ENCODE measurements at regions not wholly inside any gene's neighbourhood (a gene's known extent, or its start where the extent isn't known, plus 50 kb on each side); places are given as distances from the start of the nearest gene placed in this dataset.

GRCh38 chr5:4212981-4213819 lies 617.6 kb downstream of the IRX1 start:
- Histone ChIP-seq H3K4me2 (peak overlapping the region; percentile 68), H3F3A (replicated peaks; ENCODE audit: low read depth) (peaks cover 8% of the 10 kb centered on the region; the same call in 1 of the 2 replicates), H4K20me1 (replicated peaks; ENCODE audit: insufficient read depth) (no peaks in the 10 kb centered on the region), H3K27me3 (ENCODE audit: insufficient read depth) (peaks cover 19% of the 10 kb centered on the region), H3K4me1 (ENCODE audit: insufficient read depth) (peaks cover 11% of the 10 kb centered on the region), H3K79me2 (replicated peaks; ENCODE audit: insufficient read depth) (no peaks in the 10 kb centered on the region), H3K27ac (ENCODE audit: low read depth) (no peak overlapping the region), H3K4me3 (peak overlapping the region; percentile 15; the same call in 1 of the 2 replicates), H2AFZ (no peak overlapping the region), H3K9me2 (ENCODE audit: insufficient read depth) (peaks cover 18% of the 10 kb centered on the region), H3K36me3 (ENCODE audit: insufficient read depth) (no peaks in the 10 kb centered on the region)
- H3K36me3 Mint-ChIP-seq (ENCODE audit: low read depth): no peaks in the 10 kb centered on the region
- peak; percentile 87 for ATAC-seq
- peaks cover 22% of the 10 kb centered on the region for H3K4me1 Mint-ChIP-seq
- H3K9me3 Mint-ChIP-seq: peaks cover 5% of the 10 kb centered on the region; the same call in 2 of the 3 replicates
- no peak overlapping the region for H3K27ac Mint-ChIP-seq
- peak; percentile 66 for DNase-seq (ENCODE audit: low spot score)
- H3K4me3 Mint-ChIP-seq: peak overlapping the region; percentile 13; the same call in 2 of the 3 replicates
- TF ChIP-seq, protein P1, sequence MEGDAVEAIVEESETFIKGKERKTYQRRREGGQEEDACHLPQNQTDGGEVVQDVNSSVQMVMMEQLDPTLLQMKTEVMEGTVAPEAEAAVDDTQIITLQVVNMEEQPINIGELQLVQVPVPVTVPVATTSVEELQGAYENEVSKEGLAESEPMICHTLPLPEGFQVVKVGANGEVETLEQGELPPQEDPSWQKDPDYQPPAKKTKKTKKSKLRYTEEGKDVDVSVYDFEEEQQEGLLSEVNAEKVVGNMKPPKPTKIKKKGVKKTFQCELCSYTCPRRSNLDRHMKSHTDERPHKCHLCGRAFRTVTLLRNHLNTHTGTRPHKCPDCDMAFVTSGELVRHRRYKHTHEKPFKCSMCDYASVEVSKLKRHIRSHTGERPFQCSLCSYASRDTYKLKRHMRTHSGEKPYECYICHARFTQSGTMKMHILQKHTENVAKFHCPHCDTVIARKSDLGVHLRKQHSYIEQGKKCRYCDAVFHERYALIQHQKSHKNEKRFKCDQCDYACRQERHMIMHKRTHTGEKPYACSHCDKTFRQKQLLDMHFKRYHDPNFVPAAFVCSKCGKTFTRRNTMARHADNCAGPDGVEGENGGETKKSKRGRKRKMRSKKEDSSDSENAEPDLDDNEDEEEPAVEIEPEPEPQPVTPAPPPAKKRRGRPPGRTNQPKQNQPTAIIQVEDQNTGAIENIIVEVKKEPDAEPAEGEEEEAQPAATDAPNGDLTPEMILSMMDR (conservative IDR thresholded peaks at IDR 0.05; ENCODE audit: low read depth in 2 of 2): no peak
- TF ChIP-seq NANOG (IDR thresholded peaks at IDR 0.05; ENCODE audit: borderline replicate concordance) (peak; percentile 95), EZH2phosphoT487 (IDR thresholded peaks at IDR 0.05; ENCODE audit: unreplicated experiment) (no peak), ZNF462 (CRISPR knock-in tag; IDR thresholded peaks at IDR 0.05) (0 out of 2 replicates have a peak, but pooled peaks have one; percentile 36), POLR2AphosphoS5 (IDR thresholded peaks at IDR 0.05; ENCODE audit: low read depth) (no peak), STAT1 (IDR thresholded peaks at IDR 0.05; ENCODE audit: unreplicated experiment) (no peak), EZH2 (IDR thresholded peaks at IDR 0.05; ENCODE audit: low read depth, unreplicated experiment) (no peak)
- peaks cover 19% of the 10 kb centered on the region for H3K27me3 Mint-ChIP-seq (ENCODE audit: insufficient read depth, low read depth, poor library complexity)

All from GM23338 (cell line).